ENCODE measurements at regions not wholly inside any gene's neighbourhood (a gene's known extent, or its start where the extent isn't known, plus 50 kb on each side); places are given as distances from the start of the nearest gene placed in this dataset.

DNA sequence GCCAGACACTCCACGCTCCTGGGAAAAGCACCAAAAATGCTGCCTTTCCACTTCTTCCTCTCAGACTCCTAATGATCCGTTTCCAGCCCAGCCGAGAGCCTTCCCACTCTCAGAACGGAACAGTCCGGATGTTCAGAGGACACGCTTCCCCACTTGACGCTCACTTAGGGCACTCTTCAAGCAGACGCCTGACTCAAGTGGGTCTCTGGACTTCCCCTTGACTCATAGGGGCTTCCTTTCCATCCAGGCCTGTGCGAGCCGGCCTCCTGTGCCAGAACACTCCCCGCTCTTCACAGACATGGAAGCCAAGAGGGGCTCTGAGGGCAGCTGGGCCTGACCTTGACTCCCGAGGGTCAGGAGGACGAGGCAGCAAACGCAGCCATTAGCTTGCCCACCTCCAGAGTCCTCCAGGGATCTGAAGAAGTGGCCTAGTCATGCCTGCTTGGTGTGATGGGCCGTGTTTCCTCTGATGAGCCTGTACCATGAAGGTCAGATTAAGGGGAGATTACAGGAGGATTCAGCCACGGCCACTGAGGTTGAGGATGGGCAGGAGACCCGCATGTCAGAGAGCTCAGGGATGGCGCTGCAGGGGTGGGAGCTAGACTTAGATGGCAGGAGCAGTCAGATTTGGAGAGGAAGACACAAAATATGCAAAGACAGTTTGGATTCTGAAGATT lies 114.7 kb upstream of the TLE3 start:
- no peaks in the 10 kb centered on the region for H3K9me3 ChIP-seq (replicated peaks)
- no peaks in the 10 kb centered on the region for H3K36me3 ChIP-seq
- H3K27me3 ChIP-seq (ENCODE audit: low read depth) = peaks cover 86% of the 10 kb centered on the region
- no peak overlapping the region for H3K4me3 ChIP-seq
- peaks cover 16% of the 10 kb centered on the region for H3K4me1 ChIP-seq
- DNase-seq = no peak
- no peak for TF ChIP-seq CTCF (IDR thresholded peaks at IDR 0.05; ENCODE audit: borderline replicate concordance)
- H3K27ac ChIP-seq (replicated peaks) = no peak overlapping the region
- intact Hi-C loops (cut with micrococcal nuclease) = no loop called here

DNA sequence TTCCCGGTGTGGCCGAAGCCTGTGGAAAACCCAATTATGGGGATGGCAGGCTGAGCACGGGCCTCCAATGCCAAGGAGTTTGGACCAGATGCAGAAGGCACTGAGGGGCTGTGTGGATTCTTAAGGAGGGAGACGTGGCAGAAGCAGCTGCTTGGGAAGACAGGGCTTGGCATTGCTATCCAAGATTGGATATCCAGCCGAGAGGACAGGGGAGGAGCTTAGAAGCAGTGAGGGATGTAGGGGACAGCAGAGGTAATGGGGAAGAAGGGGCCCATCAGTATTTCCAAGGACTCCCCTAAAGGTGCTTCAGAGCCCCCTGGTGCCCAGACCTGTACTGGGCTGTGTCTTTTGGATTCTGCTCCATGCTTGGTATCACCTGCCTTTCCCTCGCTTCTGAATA lies 112.8 kb upstream of the TLE3 start:
- Histone ChIP-seq H3K4me3 (no peak overlapping the region), H3K36me3 (no peaks in the 10 kb centered on the region), H3K4me1 (peaks cover 16% of the 10 kb centered on the region), H3K27me3 (ENCODE audit: low read depth) (peaks cover 82% of the 10 kb centered on the region), H3K27ac (replicated peaks) (no peak overlapping the region), H3K9me3 (replicated peaks) (no peaks in the 10 kb centered on the region)
- intact Hi-C loops (cut with micrococcal nuclease) = no loop called here
- no peak for TF ChIP-seq CTCF (IDR thresholded peaks at IDR 0.05; ENCODE audit: borderline replicate concordance)
- DNase-seq = no peak

DNA sequence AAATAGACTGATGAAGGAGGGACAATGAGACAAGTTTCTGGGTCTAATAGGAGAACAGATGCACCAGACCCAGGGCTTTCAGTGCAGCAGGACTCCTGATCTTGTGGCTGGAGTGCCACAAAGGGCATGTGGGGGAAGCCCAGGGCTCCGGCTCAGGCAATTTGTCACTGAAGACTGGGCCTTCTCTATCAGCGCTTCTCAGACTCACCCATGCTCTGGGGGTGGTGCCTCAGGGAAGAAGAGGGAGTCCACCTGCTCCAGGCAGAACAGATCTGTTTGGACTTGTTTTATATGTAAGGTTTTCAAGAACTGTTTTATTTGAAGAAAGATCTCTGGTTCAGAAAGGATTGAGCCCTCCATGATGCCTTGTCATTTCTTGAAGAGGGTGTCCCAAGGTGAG lies 112.4 kb upstream of the TLE3 start:
- no peaks in the 10 kb centered on the region for H3K36me3 ChIP-seq
- TF ChIP-seq CTCF (IDR thresholded peaks at IDR 0.05; ENCODE audit: borderline replicate concordance) = no peak
- H3K4me3 ChIP-seq = no peak overlapping the region
- DNase-seq = no peak
- H3K27ac ChIP-seq (replicated peaks) = no peak overlapping the region
- intact Hi-C loops (cut with micrococcal nuclease) = no loop called here
- peaks cover 80% of the 10 kb centered on the region for H3K27me3 ChIP-seq (ENCODE audit: low read depth)
- H3K9me3 ChIP-seq (replicated peaks) = no peaks in the 10 kb centered on the region
- peaks cover 16% of the 10 kb centered on the region for H3K4me1 ChIP-seq

DNA sequence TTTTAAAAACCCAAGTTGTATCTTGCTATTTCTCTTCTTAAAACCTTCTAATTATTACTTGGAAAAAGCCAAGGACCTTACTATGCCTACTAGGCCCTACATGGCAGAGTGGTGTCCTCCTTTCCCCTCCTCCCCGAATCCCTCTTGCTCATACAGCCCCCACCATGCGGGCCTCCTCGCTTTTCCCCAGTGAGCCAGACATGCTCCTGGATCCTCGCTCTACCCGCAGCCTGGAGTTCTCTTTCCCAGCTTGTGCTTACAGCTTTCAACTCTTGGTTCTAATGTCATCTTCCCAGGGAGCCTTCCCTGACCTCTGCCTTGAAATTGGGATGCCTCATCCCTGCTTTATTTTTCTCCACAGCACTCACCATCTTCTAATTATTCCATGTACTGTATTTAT lies 111.8 kb upstream of the TLE3 start:
- H3K9me3 ChIP-seq (replicated peaks) = no peaks in the 10 kb centered on the region
- H3K4me3 ChIP-seq = no peak overlapping the region
- intact Hi-C loops (cut with micrococcal nuclease) = no loop called here
- peaks cover 16% of the 10 kb centered on the region for H3K4me1 ChIP-seq
- DNase-seq = no peak
- H3K27ac ChIP-seq (replicated peaks) = no peak overlapping the region
- no peak for TF ChIP-seq CTCF (IDR thresholded peaks at IDR 0.05; ENCODE audit: borderline replicate concordance)
- H3K36me3 ChIP-seq = no peaks in the 10 kb centered on the region
- peaks cover 74% of the 10 kb centered on the region for H3K27me3 ChIP-seq (ENCODE audit: low read depth)

DNA sequence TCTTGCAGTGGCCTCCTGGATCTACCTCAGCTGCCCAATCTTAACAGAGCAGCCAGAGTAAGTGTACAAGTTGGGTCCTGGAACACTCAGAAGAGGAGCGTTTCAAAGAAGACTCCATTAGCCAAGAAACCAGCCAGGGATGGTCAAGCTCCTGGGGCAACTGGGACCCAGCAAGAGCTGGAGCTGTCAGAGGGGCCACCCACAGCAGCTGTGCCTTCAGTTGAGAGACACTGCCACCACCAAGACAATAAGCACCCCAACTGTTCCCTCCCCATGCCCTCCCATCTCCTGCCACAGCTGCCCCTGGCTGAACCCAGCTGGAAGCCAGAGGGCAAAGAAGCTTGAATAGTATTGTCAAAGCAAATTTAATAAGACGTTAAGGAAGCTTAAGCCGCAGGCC lies 110.6 kb upstream of the TLE3 start:
- TF ChIP-seq CTCF (IDR thresholded peaks at IDR 0.05; ENCODE audit: borderline replicate concordance) = no peak
- DNase-seq = no peak
- intact Hi-C loops (cut with micrococcal nuclease) = no loop called here

More for the DNA sequence above, 110.6 kb upstream of the TLE3 start:
- Histone ChIP-seq H3K4me3 (no peak overlapping the region), H3K9me3 (replicated peaks) (no peaks in the 10 kb centered on the region), H3K4me1 (peaks cover 16% of the 10 kb centered on the region), H3K27me3 (ENCODE audit: low read depth) (peaks cover 62% of the 10 kb centered on the region), H3K36me3 (no peaks in the 10 kb centered on the region), H3K27ac (replicated peaks) (no peak overlapping the region)

Data from left ventricle myocardium inferior (tissue), 1 donor.